GM23338 (cell line): ENCODE measurements at regions not wholly inside any gene's neighbourhood (a gene's known extent, or its start where the extent isn't known, plus 50 kb on each side); places are given as distances from the start of the nearest gene placed in this dataset.

Experiments
- ATAC-seq: fragments of 200-7000 bp; cut with Tn5 transposase; 3 replicates; pipeline ENCODE4 v1.9.1; 2020
- DNase-seq: peaks from one replicate; pipeline ENCODE4 v3.0.0-alpha.2; 2015; ENCODE audit warnings: low spot score
- H2AFZ ChIP-seq: fragments of 200-600 bp; sonication (generic); 2 replicates; pipeline ENCODE4 v1.8.0; 2016; ENCODE audit warnings: antibody characterized with exemption, mild to moderate bottlenecking, moderate library complexity
- H3F3A ChIP-seq: fragments of 200-600 bp; sonication (generic); replicated peaks from 2 replicates; pipeline ENCODE4 v1.8.0; 2017; ENCODE audit warnings: antibody characterized with exemption, mixed run types, low read depth
- H3K27ac ChIP-seq: fragments of 200-600 bp; sonication (generic); 2 replicates; pipeline ENCODE4 v1.6.1; 2016; ENCODE audit warnings: low read depth
- H3K27me3 ChIP-seq: fragments of 200-600 bp; sonication (generic); 2 replicates; pipeline ENCODE4 v1.8.0; 2016; ENCODE audit warnings: mild to moderate bottlenecking, mixed run types, moderate library complexity; ENCODE audit not compliant: insufficient read depth
- H3K36me3 ChIP-seq: fragments of 200-600 bp; sonication (generic); 2 replicates; pipeline ENCODE4 v1.8.0; 2016; ENCODE audit warnings: mild to moderate bottlenecking; ENCODE audit not compliant: insufficient read depth
- H3K4me1 ChIP-seq: fragments of 200-600 bp; sonication (generic); 2 replicates; pipeline ENCODE4 v1.8.0; 2016; ENCODE audit warnings: mild to moderate bottlenecking, moderate library complexity; ENCODE audit not compliant: insufficient read depth
- H3K4me2 ChIP-seq: fragments of 200-600 bp; sonication (generic); 2 replicates; pipeline ENCODE4 v1.7.1; 2017; ENCODE audit warnings: mixed run types
- H3K4me3 ChIP-seq: fragments of 200-600 bp; sonication (generic); 2 replicates; pipeline ENCODE4 v1.6.1; 2016; ENCODE audit warnings: mixed run types
- H3K79me2 ChIP-seq: fragments of 200-600 bp; sonication (generic); replicated peaks from 2 replicates; pipeline ENCODE4 v1.8.0; 2017; ENCODE audit warnings: mild to moderate bottlenecking; ENCODE audit not compliant: insufficient read depth
- H3K9me2 ChIP-seq: fragments of 200-600 bp; sonication (generic); 2 replicates; pipeline ENCODE4 v1.8.0; 2017; ENCODE audit not compliant: insufficient read depth
- H4K20me1 ChIP-seq: fragments of 200-600 bp; sonication (generic); replicated peaks from 2 replicates; pipeline ENCODE4 v1.8.0; 2017; ENCODE audit warnings: mild to moderate bottlenecking; ENCODE audit not compliant: insufficient read depth
- H3K27ac Mint-ChIP-seq: 2 replicates; pipeline ENCODE4 v1.8.0; 2020; ENCODE audit warnings: inconsistent platforms, mild to moderate bottlenecking, moderate library complexity, mixed read lengths
- H3K27me3 Mint-ChIP-seq: 3 replicates; pipeline ENCODE4 v1.8.0; 2022; ENCODE audit warnings: low read depth, mild to moderate bottlenecking, moderate library complexity, mixed read lengths, inconsistent platforms; ENCODE audit not compliant: insufficient read depth, poor library complexity
- H3K36me3 Mint-ChIP-seq: 3 replicates; pipeline ENCODE4 v1.8.0; 2021; ENCODE audit warnings: low read depth, mild to moderate bottlenecking, inconsistent platforms, moderate library complexity, mixed read lengths
- H3K4me1 Mint-ChIP-seq: 3 replicates; pipeline ENCODE4 v1.8.0; 2020; ENCODE audit warnings: mild to moderate bottlenecking, inconsistent platforms, mixed read lengths
- H3K4me3 Mint-ChIP-seq: 3 replicates; pipeline ENCODE4 v1.8.0; 2021; ENCODE audit warnings: moderate library complexity, mild to moderate bottlenecking, inconsistent platforms, mixed read lengths
- H3K9me3 Mint-ChIP-seq: 3 replicates; pipeline ENCODE4 v1.8.0; 2020; ENCODE audit warnings: moderate library complexity, mild to moderate bottlenecking, inconsistent platforms, mixed read lengths
- CREB1 ChIP-seq: fragments of 250-450 bp; sonication (Bioruptor Pico); IDR thresholded peaks from 2 replicates; pipeline ENCODE4 v1.5.0; 2020; ENCODE audit warnings: low read depth, mild to moderate bottlenecking, moderate library complexity
- CTCF ChIP-seq, 2 experiments: fragments of 200-600 bp in 1 of 2; sonication (generic) in 1 of 2; conservative IDR thresholded peaks; 2 replicates each; pipeline versions ENCODE4 v1.5.1 to v1.6.1; 2016 to 2017; ENCODE audit warnings: antibody characterized with exemption in 2 of 2, low read depth in 2 of 2, mild to moderate bottlenecking in 2 of 2, moderate library complexity in 1 of 2
- EZH2 ChIP-seq: fragments of 200-600 bp; sonication (generic); IDR thresholded peaks from one replicate; pipeline ENCODE4 v1.8.0; 2017; ENCODE audit warnings: antibody characterized with exemption, mild to moderate bottlenecking, low read depth; ENCODE audit not compliant: unreplicated experiment
- EZH2phosphoT487 ChIP-seq: fragments of 200-600 bp; sonication (generic); IDR thresholded peaks from one replicate; pipeline ENCODE4 v1.8.1; 2018; ENCODE audit warnings: antibody characterized with exemption; ENCODE audit not compliant: unreplicated experiment
- NANOG ChIP-seq: IDR thresholded peaks from 2 replicates; pipeline ENCODE4 v1.6.1; 2016; ENCODE audit warnings: antibody characterized with exemption, borderline replicate concordance
- POLR2AphosphoS5 ChIP-seq: IDR thresholded peaks from 2 replicates; pipeline ENCODE4 v1.6.1; 2016; ENCODE audit warnings: antibody characterized with exemption, low read depth
- STAT1 ChIP-seq: IDR thresholded peaks from one replicate; pipeline ENCODE4 v1.6.1; 2016; ENCODE audit warnings: antibody characterized with exemption; ENCODE audit not compliant: unreplicated experiment
- ZNF114 ChIP-seq: fragments of 250-450 bp; sonication (Bioruptor Pico); IDR thresholded peaks from 2 replicates; pipeline ENCODE4 v1.5.0; 2020; ENCODE audit warnings: mild to moderate bottlenecking, moderate library complexity
- ZNF331 ChIP-seq: fragments of 250-450 bp; sonication (Bioruptor Pico); IDR thresholded peaks from 2 replicates; pipeline ENCODE4 v1.5.0; 2020; ENCODE audit warnings: low read depth, mild to moderate bottlenecking, moderate library complexity
- ZNF462 ChIP-seq: fragments of 250-450 bp; sonication (Bioruptor Pico); IDR thresholded peaks from 2 replicates; pipeline ENCODE4 v1.5.0; 2020; ENCODE audit warnings: mild to moderate bottlenecking, moderate library complexity
- TF ChIP-seq, protein P1 (sequence below): IDR thresholded peaks from one replicate; pipeline ENCODE4 v1.6.1; 2018; ENCODE audit warnings: antibody characterized with exemption; ENCODE audit not compliant: unreplicated experiment
- TF ChIP-seq, protein P2 (sequence below): IDR thresholded peaks from 2 replicates; pipeline ENCODE4 v1.6.1; 2016; ENCODE audit warnings: antibody characterized with exemption

DNA sequence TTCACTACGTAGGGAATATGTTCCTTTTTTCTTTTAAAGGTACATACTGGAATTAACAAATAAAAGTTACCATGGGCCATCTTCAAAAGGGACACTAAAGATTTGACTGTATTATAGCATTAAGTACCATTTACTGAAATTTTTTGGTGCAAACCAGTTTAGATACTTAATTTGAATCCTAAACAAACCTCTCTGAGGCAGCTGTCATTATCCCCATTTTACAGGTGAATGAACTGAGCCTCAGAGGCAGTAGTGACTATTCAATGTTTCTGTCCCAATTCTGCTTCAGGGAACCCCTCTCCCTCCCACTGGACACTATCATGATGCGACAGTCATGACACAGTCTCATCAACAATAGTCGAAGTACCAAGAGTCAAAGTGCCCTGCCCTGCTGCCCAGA lies 76.2 kb upstream of the PHF21A start:
- Histone ChIP-seq H2AFZ (no peak overlapping the region), H3K4me3 (no peak overlapping the region), H3K9me2 (no peaks in the 10 kb centered on the region), H3K27me3 (no peaks in the 10 kb centered on the region), H3K4me2 (no peak overlapping the region), H3F3A (no peaks in the 10 kb centered on the region), H3K36me3 (no peaks in the 10 kb centered on the region), H3K4me1 (peaks cover 2% of the 10 kb centered on the region), H4K20me1 (no peaks in the 10 kb centered on the region), H3K27ac (no peak overlapping the region), H3K79me2 (no peaks in the 10 kb centered on the region)
- Mint-ChIP-seq H3K27ac (no peak overlapping the region), H3K36me3 (no peaks in the 10 kb centered on the region), H3K9me3 (no peaks in the 10 kb centered on the region), H3K4me1 (peaks cover 9% of the 10 kb centered on the region), H3K4me3 (no peak overlapping the region), H3K27me3 (peaks cover 6% of the 10 kb centered on the region)
- TF ChIP-seq ZNF114 (CRISPR knock-in tag) (no peak), EZH2phosphoT487 (no peak), CREB1 (CRISPR knock-in tag) (no peak), CTCF (conservative IDR thresholded peaks at IDR 0.05; ENCODE audit: low read depth in 2 of 2) (no peak), ZNF331 (CRISPR knock-in tag) (no peak), ZNF462 (CRISPR knock-in tag) (no peak), STAT1 (no peak), POLR2AphosphoS5 (no peak), EZH2 (no peak), NANOG (no peak)
- TF ChIP-seq, protein P1, sequence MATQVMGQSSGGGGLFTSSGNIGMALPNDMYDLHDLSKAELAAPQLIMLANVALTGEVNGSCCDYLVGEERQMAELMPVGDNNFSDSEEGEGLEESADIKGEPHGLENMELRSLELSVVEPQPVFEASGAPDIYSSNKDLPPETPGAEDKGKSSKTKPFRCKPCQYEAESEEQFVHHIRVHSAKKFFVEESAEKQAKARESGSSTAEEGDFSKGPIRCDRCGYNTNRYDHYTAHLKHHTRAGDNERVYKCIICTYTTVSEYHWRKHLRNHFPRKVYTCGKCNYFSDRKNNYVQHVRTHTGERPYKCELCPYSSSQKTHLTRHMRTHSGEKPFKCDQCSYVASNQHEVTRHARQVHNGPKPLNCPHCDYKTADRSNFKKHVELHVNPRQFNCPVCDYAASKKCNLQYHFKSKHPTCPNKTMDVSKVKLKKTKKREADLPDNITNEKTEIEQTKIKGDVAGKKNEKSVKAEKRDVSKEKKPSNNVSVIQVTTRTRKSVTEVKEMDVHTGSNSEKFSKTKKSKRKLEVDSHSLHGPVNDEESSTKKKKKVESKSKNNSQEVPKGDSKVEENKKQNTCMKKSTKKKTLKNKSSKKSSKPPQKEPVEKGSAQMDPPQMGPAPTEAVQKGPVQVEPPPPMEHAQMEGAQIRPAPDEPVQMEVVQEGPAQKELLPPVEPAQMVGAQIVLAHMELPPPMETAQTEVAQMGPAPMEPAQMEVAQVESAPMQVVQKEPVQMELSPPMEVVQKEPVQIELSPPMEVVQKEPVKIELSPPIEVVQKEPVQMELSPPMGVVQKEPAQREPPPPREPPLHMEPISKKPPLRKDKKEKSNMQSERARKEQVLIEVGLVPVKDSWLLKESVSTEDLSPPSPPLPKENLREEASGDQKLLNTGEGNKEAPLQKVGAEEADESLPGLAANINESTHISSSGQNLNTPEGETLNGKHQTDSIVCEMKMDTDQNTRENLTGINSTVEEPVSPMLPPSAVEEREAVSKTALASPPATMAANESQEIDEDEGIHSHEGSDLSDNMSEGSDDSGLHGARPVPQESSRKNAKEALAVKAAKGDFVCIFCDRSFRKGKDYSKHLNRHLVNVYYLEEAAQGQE: no peak
- TF ChIP-seq, protein P2, sequence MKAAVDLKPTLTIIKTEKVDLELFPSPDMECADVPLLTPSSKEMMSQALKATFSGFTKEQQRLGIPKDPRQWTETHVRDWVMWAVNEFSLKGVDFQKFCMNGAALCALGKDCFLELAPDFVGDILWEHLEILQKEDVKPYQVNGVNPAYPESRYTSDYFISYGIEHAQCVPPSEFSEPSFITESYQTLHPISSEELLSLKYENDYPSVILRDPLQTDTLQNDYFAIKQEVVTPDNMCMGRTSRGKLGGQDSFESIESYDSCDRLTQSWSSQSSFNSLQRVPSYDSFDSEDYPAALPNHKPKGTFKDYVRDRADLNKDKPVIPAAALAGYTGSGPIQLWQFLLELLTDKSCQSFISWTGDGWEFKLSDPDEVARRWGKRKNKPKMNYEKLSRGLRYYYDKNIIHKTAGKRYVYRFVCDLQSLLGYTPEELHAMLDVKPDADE: no peak
- DNase-seq: no peak
- no peak for ATAC-seq
